Glomerular visceral epithelial cell (primary cell): ENCODE measurements at regions not wholly inside any gene's neighbourhood (a gene's known extent, or its start where the extent isn't known, plus 50 kb on each side); places are given as distances from the start of the nearest gene placed in this dataset.

Source experiments
- DNase-seq: peaks from one replicate; pipeline ENCODE4 v3.0.0-alpha.2; 2016; ENCODE audit errors: extremely low spot score

DNA sequence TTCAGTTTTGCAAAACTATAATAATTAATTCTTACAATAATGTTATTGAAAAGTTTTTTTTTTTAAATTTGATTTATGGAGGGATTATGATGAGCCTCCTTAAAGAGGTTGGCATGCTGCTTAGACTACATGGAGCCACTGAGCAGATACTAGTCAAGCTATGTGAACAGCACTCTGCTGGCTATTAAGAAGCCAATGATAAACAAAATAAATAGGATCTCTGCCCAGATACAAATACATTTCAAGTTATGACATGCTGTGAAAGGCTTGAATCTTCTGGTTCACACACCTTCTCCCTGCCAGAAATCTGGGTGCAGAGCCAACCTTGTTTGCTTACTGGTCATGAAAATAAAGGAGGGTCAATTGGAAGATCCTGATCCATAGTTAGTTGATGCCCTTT lies 107.4 kb upstream of the NAV3 start:
- DNase-seq = no peak

DNA sequence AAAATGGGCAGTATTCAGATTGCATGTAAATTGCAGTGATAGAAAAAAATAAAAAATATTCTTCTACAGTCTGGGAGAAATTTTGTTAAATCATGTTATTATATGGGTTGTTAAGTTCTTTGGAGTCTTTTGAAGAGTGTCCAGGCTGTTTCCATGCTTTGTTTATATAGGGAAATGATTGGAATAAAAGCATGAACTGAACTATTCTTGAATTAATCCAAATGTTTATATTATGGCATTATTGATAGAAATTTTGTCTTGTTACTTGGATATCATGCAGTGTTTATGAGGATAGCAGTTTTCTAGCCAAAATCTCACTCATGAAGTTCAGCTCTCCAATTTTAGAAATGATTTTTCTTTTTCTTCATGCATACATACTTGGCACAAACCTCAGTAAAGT lies 108.2 kb upstream of the NAV3 start:
- DNase-seq = no peak

DNA sequence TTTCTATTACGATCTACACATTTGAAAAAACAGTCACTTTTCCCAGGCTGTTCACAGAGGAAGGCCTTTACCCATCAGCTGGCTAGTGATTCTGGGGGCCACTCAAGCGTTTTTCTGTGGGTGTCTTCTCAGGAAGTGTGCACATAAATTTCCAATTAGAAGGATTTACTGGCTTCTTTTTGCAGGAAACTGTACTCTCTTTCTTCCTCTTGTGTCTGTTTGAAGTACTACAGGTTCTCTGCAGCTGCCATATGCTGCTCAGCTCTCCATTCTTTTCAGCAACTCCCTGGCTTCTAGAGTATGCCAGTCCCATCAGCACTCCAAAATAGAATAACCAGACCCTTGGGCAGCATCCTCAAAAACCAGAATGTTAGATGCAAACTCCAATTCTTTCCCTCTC lies 110.4 kb upstream of the NAV3 start:
- DNase-seq = no peak

DNA sequence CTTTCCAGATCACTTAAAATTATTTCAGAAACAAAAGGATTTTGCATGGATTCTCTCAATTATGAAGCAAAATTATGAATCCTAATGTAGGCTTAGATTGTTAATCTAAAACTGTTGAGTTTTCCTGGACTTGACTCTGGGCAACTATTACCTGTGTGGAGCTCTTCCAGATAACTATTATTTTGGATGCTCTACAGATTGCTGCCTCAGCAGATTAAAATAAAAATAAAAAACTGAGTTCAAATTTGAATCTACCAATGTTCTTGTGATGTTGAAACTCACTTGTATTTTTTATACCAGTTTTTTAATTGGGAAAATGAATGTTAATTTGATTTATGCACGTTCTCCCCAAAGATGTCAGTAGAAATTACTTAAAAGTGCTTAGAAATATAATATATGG lies 120.5 kb upstream of the NAV3 start:
- no peak for DNase-seq

DNA sequence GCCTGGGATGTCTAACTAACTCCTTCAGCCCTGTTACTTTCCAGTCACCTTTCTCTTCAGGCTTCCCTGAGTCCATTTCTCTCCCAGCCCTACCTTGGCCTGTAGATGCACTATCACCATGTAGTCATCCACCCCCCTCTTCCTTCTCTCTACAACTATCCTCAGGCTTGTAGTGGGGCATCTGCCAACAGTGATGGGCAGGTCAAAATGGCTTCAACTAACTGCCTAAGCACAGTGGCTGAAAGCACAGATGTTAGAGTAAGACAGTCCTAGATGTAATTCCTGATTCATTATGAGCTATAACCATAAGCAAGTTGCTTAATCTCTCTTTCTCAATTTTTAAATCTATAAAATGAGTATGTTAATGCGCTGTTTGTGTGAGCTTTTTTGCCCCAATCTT lies 133.6 kb upstream of the NAV3 start:
- DNase-seq = no peak

DNA sequence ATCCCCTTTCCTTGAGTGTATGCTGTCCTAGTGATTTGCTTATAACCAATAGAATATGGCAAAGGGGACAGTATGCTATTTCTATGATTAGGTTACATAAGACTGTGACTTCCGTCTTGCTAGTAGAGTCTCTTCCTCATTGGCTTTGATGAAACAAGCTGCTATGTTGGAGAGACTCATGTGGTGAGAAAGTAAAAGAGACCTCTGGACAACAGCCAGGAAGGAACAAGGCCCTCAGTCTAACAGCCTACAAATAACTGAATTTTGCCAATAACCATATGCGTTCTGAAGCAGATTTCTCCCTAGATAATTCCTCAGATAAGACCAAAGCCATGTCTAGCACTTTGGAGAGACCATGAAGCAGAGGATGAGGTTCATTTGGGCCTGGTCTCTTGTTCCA lies 134.5 kb upstream of the NAV3 start:
- DNase-seq = no peak

DNA sequence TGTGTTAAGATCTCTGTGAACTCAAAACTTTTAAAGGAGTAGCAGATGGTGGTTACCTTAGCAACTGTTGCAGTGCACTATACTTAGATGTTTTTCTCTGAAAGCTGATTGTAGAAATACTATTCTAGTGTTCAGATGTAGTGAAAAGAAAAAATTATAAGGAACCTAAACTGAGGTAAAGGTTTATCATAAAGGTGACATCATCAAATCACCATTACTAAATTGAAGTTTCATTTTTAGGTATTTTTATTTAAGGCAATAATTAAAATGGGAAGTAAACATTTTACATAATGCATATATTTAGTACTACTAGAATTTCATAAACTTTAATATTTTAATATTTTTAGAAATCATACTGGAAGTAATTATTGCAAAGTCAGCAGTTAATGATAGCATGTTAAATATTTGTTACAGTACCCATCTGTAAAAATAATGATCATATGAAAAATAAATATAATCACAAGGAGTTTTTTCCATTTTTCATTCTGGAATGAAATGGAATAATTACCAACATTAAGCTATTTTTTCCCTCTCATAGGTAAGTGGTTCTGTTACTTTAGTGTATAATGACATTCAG lies 141.1 kb upstream of the NAV3 start:
- no peak for DNase-seq

DNA sequence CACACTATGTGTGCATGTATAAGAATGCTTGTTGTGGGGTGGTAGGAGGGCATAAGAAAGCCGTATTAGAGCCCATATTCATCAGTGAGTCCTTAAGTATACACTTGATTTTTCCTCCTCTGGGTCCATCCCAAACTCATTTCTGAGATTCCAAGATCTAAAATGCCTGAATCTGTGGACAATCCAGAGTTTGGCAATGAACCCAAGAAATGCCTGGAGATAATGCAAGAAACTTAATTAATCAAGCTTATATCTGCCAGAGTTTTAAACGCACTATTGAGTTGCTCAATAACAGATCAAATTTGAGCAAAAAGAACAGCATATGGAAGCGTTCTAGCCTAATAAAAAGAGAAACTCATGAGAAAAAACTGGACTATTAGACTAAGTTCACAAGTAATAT lies 143.4 kb upstream of the NAV3 start:
- no peak for DNase-seq

DNA sequence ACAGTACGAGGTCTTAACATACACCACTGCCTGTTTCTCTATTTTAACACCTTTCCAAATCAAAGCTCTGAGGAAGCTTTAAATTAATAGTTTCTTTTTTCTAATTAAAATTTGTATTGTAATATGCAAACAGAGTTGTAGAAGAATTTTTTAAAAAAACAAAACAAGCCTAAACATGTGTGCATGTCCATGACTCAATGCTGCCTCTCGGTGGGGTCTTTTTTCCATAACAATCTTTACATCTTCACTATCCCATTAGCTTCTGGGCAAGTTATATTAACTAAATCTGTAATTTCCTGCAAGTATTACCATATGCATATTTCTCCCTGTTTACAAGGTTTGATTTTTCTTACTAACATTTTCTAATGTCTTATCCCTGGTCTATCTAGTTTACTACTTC lies 143.9 kb upstream of the NAV3 start:
- DNase-seq = peak; percentile 23

DNA sequence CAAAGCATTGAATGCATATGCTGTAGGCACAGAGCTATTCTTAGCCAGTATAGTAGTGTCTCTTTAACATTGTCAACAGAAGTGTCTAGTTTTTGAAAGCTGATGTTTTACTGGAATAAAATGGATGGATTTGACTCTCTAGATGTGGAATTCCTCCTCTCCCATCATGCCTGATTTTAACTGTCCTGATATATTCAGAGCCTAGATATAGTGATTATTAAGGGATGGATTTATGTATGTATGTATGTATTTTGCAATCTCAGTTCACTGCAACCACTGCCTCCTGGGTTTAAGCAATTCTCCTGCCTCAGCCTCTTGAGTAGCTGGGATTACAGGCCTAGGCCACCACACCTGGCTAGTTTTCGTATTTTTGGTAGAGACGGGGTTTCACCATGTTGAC lies 144.8 kb upstream of the NAV3 start:
- no peak for DNase-seq

DNA sequence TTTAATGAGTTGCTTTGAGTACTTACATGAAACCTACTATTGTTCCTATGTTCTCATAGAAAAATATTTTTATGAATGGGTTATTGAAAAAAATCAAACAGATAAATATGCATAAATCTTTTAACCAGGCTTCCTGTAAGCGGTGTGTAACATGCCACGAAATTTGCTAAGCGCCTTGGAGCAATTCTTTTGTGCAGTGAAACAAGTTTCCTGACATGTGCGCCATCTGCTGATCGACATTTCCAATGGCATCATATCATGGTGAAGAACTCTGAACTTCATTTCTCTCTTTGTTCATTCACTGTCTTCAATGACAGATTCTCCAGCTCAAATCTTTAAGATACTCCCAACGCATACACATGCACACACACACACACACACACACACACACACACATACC lies 145.6 kb upstream of the NAV3 start:
- peak; percentile 74 for DNase-seq

DNA sequence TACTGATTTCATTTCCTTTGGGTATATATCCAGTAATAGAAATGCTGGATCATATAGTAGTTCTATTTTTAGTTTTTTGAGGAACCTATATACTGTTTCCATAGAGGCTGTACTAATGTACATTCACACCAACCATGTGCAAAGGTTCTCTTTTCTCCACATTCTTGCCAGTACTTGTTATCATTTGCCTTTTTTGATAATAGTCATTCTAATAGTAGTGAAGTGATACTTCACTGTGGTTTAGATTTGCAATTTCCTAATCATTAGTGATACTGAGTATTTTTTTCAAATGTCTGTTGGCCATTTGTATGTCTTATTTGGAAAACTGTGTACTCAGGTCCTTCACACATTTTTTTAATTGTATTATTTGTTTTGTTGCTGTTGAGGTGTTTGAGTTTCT lies 148.2 kb upstream of the NAV3 start:
- no peak for DNase-seq

DNA sequence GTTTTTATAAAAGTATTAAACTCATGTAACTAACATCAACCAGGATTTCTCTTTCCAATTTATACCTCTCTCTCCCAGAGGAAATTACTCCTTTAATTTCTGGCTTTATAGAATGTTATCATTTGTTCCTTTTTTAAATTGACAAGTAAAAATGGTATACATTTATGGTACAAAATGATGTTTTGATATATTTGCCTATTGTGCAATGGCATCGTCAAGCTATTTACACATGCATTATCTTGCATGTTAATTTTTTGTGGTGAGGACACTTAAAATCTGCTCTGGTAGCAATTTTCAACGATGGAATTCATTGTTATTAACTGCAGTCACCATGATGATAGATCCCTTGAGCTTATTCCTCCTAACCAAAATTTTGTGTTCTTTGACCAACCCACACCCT lies 149.0 kb upstream of the NAV3 start:
- DNase-seq = no peak

DNA sequence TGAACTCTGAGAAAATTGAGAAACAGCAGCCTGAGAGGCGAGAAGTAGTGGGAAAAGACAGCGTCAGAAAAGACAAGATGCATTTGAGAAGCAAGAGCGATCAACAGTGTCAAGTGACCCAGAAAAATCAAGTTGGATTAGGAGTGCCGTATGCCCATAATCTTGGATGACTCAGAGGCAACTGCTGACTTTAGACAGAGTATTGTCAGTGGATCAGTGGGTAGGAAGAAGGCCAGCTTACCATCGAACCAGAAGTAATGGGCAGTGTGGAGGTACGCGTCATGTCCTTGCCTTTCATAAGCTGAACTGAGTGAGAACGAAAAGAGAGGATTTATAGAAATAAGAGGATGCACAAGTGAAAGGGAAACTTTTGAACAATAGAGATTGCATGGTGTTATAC lies 151.0 kb upstream of the NAV3 start:
- peak; percentile 7 for DNase-seq

DNA sequence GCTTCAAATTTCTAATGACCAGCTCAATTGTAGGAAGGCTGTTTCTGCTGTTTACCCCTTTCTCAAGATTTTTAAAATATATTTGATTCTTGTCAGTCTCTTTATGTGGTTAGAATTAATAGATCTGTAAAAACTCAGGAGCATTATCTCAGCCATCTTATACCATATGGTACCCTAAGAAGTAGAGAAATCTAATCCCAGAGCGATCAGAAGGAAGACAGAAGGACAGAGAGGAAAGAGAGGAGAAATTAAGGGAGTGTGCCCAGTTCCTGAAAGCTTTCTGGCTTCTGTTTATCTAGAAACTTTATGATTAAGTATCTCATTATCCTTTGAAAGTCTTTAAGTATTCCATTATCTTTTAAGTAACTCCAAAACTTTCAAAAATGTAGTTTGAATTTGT lies 152.1 kb upstream of the NAV3 start:
- DNase-seq = no peak

DNA sequence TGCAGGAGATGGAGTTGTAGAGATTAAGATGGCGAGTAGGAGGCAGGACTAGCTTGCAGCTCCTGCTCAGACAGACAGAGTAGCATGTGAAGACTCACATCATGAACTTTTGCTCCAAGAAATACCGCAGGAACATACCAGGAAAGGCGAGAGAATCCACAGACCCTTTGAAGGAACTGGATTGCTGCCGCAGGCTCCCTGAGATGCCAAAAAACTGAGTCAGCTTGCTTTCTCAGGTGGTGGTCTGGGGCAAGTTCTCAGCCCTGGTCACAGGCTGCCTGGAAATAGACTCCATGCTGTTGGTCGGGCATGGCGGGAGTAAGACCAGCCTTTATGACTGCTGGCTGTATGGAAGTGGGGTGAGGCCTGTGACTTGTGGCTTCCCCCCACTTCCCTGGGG lies 163.6 kb upstream of the NAV3 start:
- peak; percentile 91 for DNase-seq

DNA sequence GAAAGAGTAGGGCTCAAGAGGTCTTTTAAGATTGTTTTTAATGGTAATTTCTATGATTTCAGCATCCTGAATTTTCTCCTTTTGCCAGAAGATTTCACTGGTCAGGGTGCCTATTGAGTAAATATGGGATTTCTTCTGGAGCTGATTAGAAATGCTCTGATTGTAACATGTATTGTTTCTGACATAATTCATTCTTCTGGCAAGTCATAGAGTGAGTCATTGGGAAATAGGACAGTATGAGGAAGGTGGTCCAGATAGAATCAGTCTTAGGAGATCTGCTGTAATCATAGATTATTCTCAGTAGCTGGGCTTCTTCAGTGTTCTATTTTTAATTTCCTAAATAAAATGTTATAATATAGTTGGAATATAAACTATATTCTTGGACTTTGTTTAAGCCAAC lies 182.0 kb upstream of the NAV3 start:
- no peak for DNase-seq

DNA sequence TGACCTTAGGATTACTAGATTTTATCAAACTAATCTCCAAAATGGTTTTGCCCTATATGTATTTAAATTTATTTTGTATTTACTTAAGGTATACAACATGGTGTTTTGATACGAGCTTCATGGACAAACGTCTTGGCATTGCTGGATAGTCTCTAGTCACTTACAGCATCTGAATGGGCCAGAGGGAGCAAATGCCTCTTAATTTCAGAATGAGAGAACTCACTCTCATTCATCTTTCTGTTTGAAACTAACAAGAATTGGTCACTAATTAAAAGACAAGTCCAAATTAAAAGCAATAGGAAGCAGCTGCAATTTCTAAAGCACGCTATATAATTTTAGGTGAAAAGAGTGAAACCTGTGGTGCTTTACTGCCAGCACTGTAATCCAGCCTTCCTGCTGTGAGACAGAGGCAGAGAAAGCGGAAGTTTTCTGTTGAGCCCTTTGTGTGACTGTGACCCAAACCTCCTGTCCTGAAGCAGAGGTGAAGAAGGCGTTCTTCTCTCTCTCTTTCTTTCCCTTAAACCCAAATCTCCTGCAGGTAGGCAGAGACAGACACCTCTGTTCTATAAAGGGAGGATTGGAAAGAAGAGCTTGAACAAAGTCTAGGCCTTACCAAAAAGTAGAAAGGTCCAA lies 184.6 kb upstream of the NAV3 start:
- DNase-seq = no peak

DNA sequence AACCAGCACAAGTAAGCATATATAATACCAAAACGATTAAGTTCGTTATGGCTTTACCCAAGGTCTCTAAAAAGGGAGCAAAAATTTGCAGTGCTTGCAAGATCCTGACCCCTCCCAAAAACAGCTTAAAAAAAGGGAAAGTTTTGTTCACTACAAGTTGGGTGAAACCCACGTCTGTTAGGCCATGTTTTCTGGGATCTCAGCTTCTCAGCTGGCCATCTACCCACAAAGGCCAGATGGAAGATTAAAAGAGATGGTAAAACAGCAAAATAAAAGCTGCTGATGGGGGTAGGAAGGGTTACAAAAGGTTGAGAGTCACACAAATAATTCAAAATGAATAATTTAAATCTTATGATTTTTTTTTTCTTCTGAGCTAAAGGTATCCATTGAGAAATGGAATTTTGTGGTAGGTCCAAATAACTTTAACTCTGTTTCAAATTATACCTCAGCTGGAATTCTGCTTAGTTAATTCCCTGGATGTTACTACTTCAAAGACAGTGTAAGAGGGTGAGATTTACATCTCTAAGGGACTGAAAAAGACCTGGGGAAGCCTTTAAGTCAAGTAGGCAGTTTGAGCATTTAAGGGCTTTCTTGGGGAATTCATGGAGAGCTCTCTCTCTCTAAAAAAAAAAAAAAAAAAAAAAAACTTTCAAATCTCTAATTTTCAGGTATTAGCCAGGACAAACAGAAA lies 185.6 kb upstream of the NAV3 start:
- DNase-seq = no peak

DNA sequence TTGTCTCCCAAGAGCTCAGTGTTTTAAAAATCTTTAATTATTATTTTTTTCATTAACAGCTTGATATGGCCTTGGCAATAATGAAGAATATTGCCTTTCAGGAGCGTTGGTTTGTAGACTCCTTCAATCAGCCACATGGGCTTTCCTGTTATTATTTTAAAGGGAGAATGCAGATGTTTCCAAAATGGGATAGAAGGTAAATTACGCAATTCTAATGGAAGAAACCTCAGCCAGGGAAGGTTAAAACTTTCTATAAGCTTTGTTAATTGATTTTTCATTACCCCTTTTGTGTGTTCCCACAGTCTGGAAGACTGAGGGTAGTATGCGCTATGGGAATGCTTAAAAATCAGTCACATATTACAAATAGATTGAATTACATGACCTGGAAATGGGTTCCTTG lies 188.4 kb upstream of the NAV3 start:
- DNase-seq = no peak

DNA sequence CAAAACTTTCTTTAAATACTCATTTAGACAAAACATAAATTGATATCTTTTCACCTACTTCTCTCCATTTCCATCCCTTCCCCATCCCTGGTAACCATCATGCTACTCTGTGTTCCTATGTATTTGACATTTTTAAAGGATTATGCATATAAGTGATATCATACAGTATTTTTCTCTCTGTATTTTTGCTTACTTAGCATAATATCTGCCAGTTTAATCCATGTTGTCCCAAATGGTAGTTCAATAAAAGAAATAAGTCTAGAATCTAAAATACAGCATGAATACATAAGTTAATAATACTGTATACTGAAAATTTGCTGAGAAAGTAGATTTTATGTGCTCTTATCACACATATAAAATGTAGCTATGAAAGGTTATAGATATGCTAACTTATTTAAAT lies 190.3 kb upstream of the NAV3 start:
- no peak for DNase-seq

DNA sequence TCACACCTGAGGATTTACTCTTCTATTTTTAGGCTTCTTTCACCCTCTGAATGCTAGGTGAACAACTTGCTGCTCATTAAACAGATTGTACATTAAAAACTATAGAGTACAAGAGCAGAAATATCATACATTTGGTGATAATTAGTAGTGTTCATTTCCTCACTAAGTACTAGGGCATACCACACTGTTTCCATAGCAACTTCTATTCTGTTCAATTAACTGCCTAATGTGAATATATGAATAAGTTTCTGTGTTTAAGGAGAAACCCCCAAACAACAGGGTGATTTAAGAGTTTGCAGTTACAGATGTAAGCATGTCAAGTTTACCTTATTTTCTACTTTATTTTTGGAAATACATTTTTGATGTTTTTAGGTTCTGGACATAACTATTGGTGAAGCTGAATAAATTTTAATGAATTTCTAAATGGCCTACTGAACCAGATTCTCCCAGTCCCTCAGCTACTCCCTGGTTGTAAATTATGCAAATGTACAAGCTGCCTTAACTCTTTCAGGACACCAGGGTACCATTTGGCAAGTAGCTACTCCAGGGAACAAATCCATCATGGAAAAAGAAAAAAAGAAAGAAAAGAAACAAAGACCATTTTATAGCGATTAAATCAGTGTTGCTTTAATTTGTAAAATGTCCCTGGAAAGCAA lies 199.8 kb upstream of the NAV3 start:
- DNase-seq = no peak

DNA sequence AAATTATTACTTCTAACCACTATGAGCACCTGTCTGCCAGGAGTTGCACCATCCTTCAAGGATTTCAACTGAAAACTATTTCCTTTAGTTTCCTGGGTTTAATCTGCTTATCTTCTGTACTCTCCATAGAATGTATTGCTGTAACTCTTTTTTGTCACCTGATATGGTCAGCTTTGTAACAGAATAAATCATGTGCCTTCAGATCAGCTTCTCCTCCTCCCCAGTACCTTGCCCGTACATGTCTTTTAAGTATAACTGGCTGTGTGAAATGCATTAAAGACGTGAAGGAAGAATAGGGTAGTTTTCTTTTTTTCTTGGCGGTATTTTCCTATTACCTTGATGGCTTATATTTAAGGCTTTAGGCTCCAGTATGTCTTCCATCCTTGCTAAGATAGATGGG lies 200.3 kb upstream of the NAV3 start:
- DNase-seq = no peak
